Muscle of back (tissue), 3 donors: ENCODE measurements at regions not wholly inside any gene's neighbourhood (a gene's known extent, or its start where the extent isn't known, plus 50 kb on each side); places are given as distances from the start of the nearest gene placed in this dataset.

ENCODE experiments used
- DNase-seq, 3 donors: peaks; one replicate each; pipeline versions ENCODE4 v3.0.0 to v3.0.0-alpha.2; 2013

DNA sequence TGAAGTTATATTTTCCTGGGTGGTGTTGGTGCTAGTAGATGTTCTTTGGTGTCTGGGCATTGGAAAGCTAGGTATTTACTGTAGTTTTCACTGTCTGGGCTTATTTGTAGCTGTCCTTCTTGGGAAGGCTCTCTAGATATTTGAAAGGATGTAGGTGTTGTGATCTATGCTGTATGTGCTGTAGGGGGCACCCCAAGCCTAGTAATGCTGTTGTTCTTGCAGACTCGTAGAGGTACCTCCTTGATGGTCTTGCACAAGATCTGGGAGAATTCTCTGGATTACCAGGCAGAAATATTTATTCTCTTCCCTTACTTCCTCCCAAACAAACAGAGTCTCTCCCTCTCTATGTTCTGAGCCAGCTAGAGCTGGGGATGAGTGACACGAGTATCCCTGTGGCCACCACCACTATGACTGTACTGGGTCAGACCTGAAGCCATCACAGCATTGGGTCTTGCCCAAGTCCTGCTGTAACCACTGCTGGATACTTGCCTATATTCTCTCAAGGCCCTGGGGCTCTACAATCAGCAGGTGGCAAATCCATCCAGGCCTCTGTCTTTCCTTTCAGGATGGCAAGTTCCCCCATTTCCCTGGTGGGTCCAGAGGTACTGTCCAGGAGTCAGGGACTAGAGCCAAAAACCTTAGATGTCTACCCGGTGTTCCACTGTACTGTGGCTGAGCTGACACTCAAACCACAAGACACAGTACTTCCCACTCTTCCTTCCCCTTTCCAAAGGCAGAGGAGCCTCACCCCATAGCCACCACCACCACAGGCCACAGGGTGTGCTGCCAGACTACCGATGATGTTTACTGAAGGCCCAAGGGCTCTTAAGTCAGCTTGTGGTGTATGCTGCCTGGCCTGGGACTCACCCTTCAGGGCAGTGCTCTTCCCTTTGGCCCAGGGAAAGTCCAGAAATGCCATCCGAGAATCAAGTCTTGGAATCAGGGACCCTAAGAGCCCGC lies 195.2 kb upstream of the DPPA4 start:
- peak; percentile 20 to 66 (median 33) for DNase-seq

DNA sequence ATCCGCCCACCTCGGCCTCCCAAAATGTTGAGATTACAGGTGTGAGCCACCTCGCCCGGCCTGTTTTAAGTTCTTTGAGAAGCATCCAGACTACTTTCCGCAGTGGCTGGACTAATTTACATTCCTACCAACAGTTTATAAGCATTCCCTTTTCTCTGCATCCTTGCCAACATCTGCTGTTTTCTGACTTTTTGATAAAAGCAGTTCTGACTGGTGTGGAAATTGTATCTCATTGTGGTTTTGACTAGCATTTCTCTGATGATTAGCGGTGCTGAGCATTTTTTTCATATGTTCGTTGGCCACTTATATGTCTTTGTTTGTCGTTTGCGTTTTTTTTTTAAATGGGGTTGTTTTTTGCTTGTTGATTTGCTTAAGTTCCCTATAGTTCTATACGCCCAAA lies 208.4 kb upstream of the DPPA4 start:
- no peak for DNase-seq

DNA sequence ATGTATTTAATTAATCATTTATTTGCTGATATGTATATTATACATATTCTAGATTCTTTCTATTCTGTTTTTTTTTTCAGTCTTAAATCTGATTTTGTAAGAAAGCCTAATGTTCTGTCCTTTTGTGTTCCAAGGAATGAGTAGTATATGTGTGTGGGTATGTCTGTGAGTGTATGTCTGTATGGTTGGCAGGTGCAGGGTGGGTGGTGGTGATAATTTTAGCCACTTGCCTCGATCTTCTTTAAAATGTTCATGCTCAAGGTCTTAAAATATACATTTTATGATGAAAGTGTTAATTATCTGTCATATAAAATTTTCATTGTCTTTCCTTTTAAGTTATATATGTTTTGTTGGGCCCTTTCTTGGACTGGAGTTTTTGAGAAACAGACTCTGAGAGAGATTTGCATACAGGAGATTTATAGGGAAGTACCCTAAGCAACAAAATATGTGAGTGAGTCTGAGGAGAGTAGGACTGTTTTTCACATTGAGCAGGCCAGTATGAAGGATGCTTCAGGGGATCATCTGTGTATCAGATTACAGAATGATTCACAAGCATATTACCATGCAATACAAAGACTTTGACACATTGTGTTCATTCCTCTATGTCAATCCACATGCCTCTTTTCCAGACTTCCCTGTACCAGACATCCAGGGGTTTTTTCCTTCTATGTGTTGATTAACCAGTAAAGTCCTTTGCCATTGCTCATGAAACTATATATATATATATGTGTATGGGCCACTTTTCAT lies 211.0 kb upstream of the DPPA4 start:
- no peak for DNase-seq

- DNase-seq: no peak
Observed at GRCh38 chr3:109553591-109554371, 216.4 kb upstream of the DPPA4 start.

GRCh38 chr3:109559389-109559788 lies 222.0 kb upstream of the DPPA4 start:
- DNase-seq: no peak

GRCh38 chr3:109563149-109563548 lies 225.8 kb upstream of the DPPA4 start:
- DNase-seq: no peak

GRCh38 chr3:109569135-109569846 lies 231.9 kb upstream of the DPPA4 start:
- peak in 1 of 3 donors; percentile 23 for DNase-seq

GRCh38 chr3:109570408-109570807 lies 233.1 kb upstream of the DPPA4 start:
- no peak for DNase-seq

DNA sequence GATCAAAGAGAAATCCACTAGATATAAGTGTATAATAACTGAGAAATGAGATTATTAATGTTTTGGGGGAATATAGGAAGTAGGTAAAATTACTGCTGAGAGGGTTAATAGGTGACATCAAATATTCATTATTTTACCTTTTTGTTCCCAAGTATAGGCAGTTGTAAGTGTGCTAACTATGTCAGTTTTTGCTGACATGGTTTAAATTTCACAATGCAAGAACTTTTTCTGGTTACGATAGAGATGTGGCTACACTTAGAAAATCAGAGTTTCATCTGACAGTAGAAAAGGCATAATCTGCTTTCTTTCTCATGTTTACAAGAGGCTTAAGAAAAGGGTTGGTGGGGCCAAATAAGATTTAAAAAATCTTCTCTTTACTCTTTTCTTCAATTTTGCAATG lies 235.0 kb upstream of the DPPA4 start:
- DNase-seq: no peak

- DNase-seq: no peak
Observed at GRCh38 chr3:109596991-109597390, 259.6 kb upstream of the DPPA4 start.

GRCh38 chr3:109597444-109597843 lies 260.1 kb upstream of the DPPA4 start:
- no peak for DNase-seq

- no peak for DNase-seq
Observed at GRCh38 chr3:109607897-109608296, 270.6 kb upstream of the DPPA4 start.

- DNase-seq: no peak
Observed at GRCh38 chr3:109608574-109608973, 271.2 kb upstream of the DPPA4 start.

GRCh38 chr3:109618766-109619378 lies 281.5 kb upstream of the DPPA4 start:
- DNase-seq: no peak

- peak; percentile 43 to 91 (median 76) for DNase-seq
Observed at GRCh38 chr3:109631897-109632296, 294.6 kb upstream of the DPPA4 start.

DNA sequence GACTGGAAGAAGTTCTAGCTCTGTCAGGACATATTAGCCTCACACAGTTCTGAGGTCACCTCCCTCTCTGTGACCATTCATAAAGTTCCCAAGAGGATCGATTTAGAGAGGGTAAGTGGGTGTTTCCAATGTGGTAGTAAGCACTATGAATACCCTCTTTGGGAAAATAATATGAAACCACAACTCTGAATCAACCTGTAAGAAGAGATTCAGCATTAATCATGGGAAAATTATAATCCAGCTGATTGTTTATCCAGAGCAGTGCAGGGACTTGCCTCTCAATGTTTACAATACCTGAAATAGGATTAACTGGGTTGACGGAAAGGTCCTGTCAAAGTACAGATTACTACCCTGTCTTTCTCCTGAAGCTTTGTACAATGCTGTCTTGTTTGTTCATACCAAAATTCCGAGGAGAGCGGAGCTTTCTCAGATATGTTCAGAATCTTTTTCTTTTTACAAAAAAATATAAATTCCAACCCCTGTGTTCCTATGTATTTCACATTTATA lies 302.9 kb upstream of the DPPA4 start:
- no peak for DNase-seq

- DNase-seq: no peak
Observed at GRCh38 chr3:109642025-109642424, 304.7 kb upstream of the DPPA4 start.

DNA sequence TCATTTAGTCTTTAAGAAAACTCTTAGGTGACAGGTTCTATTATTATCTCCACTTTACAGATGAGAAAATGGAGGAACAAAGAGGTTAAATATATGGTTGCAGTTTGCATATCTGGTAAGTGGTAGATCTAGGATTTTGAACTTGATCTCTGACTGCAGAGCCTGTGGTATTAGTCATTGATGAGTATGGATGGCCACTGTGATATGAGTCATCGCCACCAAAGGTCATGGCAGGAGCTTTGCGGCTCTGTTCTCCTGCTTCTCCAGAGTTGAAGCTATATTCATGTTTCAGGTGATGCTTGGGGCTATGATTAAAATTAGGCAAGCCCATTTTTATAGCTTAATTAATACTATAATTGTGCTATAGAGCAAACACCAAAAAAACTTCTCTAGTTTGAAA lies 306.2 kb upstream of the DPPA4 start:
- no peak for DNase-seq

DNA sequence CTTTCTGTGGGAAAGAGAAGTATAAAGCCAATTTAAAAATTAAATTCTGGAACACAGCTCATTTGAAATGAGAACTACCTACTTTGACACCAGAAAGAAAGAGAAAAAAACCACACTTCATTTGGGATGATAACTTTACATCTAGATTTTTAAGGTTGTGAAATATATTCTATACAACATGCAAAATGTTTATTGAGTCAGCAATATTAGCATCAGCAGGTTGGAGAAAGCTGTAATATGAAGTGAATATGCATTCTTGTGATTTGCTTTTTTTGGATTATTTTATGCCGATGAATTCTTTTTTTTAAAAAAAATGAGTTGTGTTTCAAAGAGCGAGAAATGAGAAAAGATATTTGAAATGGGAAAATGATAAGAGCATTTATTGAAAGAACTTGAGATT lies 307.0 kb upstream of the DPPA4 start:
- DNase-seq: no peak

GRCh38 chr3:109644746-109645145 lies 307.4 kb upstream of the DPPA4 start:
- no peak for DNase-seq

GRCh38 chr3:109648027-109648426 lies 310.7 kb upstream of the DPPA4 start:
- DNase-seq: no peak
